Ishikawa (cell line): ENCODE measurements at regions not wholly inside any gene's neighbourhood (a gene's known extent, or its start where the extent isn't known, plus 50 kb on each side); places are given as distances from the start of the nearest gene placed in this dataset.
A peak's percentile ranks its signal among the peaks of the same experiment; 100 is the strongest.

Experiments
- CEBPB ChIP-seq: IDR thresholded peaks from 2 replicates; pipeline ENCODE4 v1.6.1; 2012
- CREB1 ChIP-seq: IDR thresholded peaks from 2 replicates; pipeline ENCODE4 v1.6.1; 2012; ENCODE audit warnings: low read depth
- EGR1 ChIP-seq: IDR thresholded peaks from 2 replicates; pipeline ENCODE4 v1.6.1; 2012
- EP300 ChIP-seq: IDR thresholded peaks from 2 replicates; pipeline ENCODE4 v1.6.1; 2012; ENCODE audit warnings: borderline replicate concordance
- FOXM1 ChIP-seq: IDR thresholded peaks from 2 replicates; pipeline ENCODE4 v1.6.1; 2012; ENCODE audit warnings: low read depth, borderline replicate concordance
- MAX ChIP-seq: IDR thresholded peaks from 2 replicates; pipeline ENCODE4 v1.6.1; 2012
- NFIC ChIP-seq: IDR thresholded peaks from 2 replicates; pipeline ENCODE4 v1.6.1; 2012
- RAD21 ChIP-seq: IDR thresholded peaks from 2 replicates; pipeline ENCODE4 v1.6.1; 2012; ENCODE audit warnings: low read depth
- REST ChIP-seq: IDR thresholded peaks from 2 replicates; pipeline ENCODE4 v1.6.1; 2012; ENCODE audit warnings: low read depth, mild to moderate bottlenecking
- TAF1 ChIP-seq: IDR thresholded peaks from 2 replicates; pipeline ENCODE4 v1.6.1; 2012; ENCODE audit warnings: low read depth, mild to moderate bottlenecking
- TCF12 ChIP-seq: IDR thresholded peaks from 2 replicates; pipeline ENCODE4 v1.6.1; 2012; ENCODE audit warnings: low read depth
- TEAD4 ChIP-seq: IDR thresholded peaks from 2 replicates; pipeline ENCODE4 v1.6.1; 2012
- USF1 ChIP-seq: IDR thresholded peaks from 2 replicates; pipeline ENCODE4 v1.6.1; 2012
- YY1 ChIP-seq: IDR thresholded peaks from 2 replicates; pipeline ENCODE4 v1.6.1; 2012; ENCODE audit warnings: low read depth
- ZBTB7A ChIP-seq: IDR thresholded peaks from 2 replicates; pipeline ENCODE4 v1.6.1; 2012; ENCODE audit warnings: low read depth

- peak; percentile 31; the same call in 1 of the 2 replicates for TF ChIP-seq RAD21
- TF ChIP-seq TAF1 = 0 out of 2 replicates have a peak, but pooled peaks have one; percentile 30
- TF ChIP-seq CREB1 = no peak; the same call in 1 of the 2 replicates
- no peak; the same call in 1 of the 2 replicates for TF ChIP-seq USF1
- TF ChIP-seq EGR1 = no peak
- TF ChIP-seq TEAD4 = peak; percentile 92
- TF ChIP-seq MAX = peak; percentile 5; the same call in 1 of the 2 replicates
- peak; percentile 75 for TF ChIP-seq NFIC
- TF ChIP-seq TCF12 = peak; percentile 93; the same call in 1 of the 2 replicates
- peak; percentile 94 for TF ChIP-seq ZBTB7A
- TF ChIP-seq CEBPB = peak; percentile 64
- TF ChIP-seq REST = no peak
- peak; percentile 21 for TF ChIP-seq YY1
- peak; percentile 92 for TF ChIP-seq EP300
- peak; percentile 92 for TF ChIP-seq FOXM1
Observed at GRCh38 chr17:72338847-72339790, 218.3 kb downstream of the SOX9 start.

- TF ChIP-seq TAF1 = no peak
- TF ChIP-seq MAX = no peak
- no peak for TF ChIP-seq TEAD4
- TF ChIP-seq TCF12 = no peak
- TF ChIP-seq YY1 = no peak
- no peak for TF ChIP-seq USF1
- no peak for TF ChIP-seq RAD21
- TF ChIP-seq FOXM1 = no peak
- no peak for TF ChIP-seq REST
- no peak for TF ChIP-seq ZBTB7A
- TF ChIP-seq CREB1 = no peak
- TF ChIP-seq EP300 = no peak
Observed at GRCh38 chr17:72340836-72341235, 220.0 kb downstream of the SOX9 start.

- TF ChIP-seq CREB1 (no peak), NFIC (no peak), MAX (no peak), REST (no peak), FOXM1 (no peak), YY1 (no peak), EGR1 (no peak), TEAD4 (no peak), EP300 (no peak), ZBTB7A (no peak), CEBPB (no peak), TCF12 (no peak), TAF1 (no peak)
Observed at GRCh38 chr17:72342061-72342460, 221.2 kb downstream of the SOX9 start.
